ENCODE measurements at regions not wholly inside any gene's neighbourhood (a gene's known extent, or its start where the extent isn't known, plus 50 kb on each side); places are given as distances from the start of the nearest gene placed in this dataset.

DNA sequence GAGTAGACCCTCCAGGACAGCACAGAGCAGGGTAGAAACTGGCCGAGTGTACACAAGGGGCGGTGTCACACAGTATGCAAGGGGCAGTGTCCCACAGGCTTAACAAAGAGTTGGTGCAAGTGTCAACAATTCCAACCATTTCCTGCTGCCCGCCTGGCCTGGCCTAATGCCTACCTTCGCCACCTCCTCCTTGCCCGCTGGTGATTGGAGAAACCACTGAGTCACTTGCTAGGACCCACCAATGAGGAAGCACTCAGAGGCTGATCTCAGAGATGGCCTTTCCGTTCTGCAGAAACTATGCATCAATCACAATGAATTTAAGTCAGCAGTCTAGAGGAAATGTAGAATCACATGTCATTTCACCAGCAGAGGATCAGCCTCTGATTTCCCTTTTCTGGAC lies 263.3 kb upstream of the PKDCC start:
- intact Hi-C loops (cut with micrococcal nuclease) = loop anchor here (5.0 kb wide), 1 partner anchor 1872 kb away; no protein-coding TSS in a partner anchor

DNA sequence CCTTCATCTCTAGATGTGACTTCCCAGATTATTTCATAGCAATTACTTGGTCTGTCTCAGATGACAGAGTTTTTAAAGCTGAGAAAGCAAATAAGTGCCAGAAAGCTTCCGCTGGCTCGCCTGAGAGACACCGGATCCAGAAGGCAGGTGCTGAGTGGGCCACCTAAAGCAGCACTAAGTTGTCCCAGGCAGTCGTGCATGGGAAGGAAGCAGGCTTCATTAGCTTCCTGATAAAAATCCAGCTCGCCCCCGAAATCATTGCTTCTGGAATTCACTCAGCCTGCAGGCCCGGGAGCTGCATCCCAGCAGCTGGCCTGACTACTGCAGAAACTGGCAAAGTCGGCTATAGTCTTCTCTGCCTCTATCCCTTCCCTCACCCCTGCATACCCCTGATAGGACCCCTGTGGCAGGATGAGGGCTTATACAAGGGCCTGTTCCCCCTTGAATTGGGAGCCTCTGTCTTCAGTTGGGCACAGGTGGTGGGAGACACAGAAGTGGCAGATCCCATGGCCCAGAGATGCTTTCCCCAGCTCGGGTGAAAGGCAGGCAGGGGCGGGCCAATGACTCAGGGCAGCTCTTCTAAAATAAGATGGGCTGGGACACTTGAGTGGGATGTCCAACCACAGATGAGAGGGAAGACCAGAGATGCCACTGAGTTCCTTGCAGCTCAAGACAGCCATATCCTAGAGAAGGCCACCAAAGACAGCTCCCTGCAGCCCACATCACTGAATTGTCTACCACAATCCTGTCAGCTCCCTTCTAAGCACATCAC lies 262.4 kb upstream of the PKDCC start:
- DNase-seq = no peak
- no peak overlapping the region for H3K4me3 Mint-ChIP-seq
- intact Hi-C loops (cut with micrococcal nuclease) = no loop called here
- no peak overlapping the region for H3K27ac Mint-ChIP-seq
- H3K27me3 Mint-ChIP-seq = peaks cover 3% of the 10 kb centered on the region
- no peaks in the 10 kb centered on the region for H3K36me3 Mint-ChIP-seq (ENCODE audit: low read depth)
- no peaks in the 10 kb centered on the region for H3K9me3 Mint-ChIP-seq
- H3K4me1 Mint-ChIP-seq = no peaks in the 10 kb centered on the region

More for the DNA sequence above, 263.3 kb upstream of the PKDCC start:
- Mint-ChIP-seq H3K36me3 (ENCODE audit: low read depth) (no peaks in the 10 kb centered on the region), H3K9me3 (no peaks in the 10 kb centered on the region), H3K27ac (no peak overlapping the region), H3K27me3 (peaks cover 3% of the 10 kb centered on the region), H3K4me3 (no peak overlapping the region), H3K4me1 (no peaks in the 10 kb centered on the region)
- DNase-seq = no peak

DNA sequence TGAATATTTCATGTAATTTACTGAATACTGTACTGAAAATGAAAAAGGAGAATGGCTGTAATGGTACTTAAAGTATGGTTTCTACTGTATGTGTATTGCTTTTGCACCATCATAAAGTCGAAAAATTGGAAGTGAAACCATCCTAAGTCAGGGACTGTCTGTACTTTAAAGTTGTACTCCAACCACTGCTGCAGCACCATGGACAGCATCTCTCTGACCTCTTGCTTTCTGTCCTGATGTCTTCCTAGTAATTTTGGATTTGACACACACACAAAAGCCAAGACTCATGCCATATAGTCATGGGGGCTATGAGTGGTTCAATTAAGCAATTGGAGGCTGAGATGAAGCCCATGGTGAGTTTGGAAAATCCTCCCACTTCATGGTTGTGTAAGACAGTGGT lies 256.3 kb upstream of the PKDCC start:
- intact Hi-C loops (cut with micrococcal nuclease) = no loop called here

DNA sequence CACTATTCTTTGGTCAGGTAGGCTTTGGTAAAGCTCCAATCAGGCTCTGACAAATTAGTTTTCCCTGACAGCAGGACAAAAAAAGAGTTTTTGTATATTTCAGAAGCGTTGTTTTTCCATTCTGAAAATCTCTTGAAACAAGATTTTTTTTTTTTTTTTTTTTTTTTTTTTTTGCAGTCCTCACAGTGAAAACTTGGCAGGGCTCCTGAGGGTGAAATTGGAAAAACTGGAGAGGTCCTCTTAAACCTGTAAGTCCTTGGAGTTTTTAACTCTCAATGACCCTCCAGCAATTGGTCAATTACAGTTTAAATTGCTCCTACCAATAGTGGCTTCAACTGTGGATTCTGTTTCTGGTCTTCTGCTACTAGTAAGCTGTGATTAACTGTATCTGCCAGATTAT lies 244.5 kb upstream of the PKDCC start:
- no peak overlapping the region for H3K4me3 Mint-ChIP-seq
- H3K9me3 Mint-ChIP-seq = peaks cover 9% of the 10 kb centered on the region
- H3K27ac Mint-ChIP-seq = no peak overlapping the region
- no peak for DNase-seq
- no peaks in the 10 kb centered on the region for H3K36me3 Mint-ChIP-seq (ENCODE audit: low read depth)
- intact Hi-C loops (cut with micrococcal nuclease) = no loop called here
- H3K27me3 Mint-ChIP-seq = no peaks in the 10 kb centered on the region
- H3K4me1 Mint-ChIP-seq = no peaks in the 10 kb centered on the region

More for the DNA sequence above, 256.3 kb upstream of the PKDCC start:
- DNase-seq = peak; percentile 63
- Mint-ChIP-seq H3K4me3 (no peak overlapping the region), H3K9me3 (no peaks in the 10 kb centered on the region), H3K27ac (no peak overlapping the region), H3K4me1 (no peaks in the 10 kb centered on the region), H3K27me3 (no peaks in the 10 kb centered on the region), H3K36me3 (ENCODE audit: low read depth) (no peaks in the 10 kb centered on the region)

DNA sequence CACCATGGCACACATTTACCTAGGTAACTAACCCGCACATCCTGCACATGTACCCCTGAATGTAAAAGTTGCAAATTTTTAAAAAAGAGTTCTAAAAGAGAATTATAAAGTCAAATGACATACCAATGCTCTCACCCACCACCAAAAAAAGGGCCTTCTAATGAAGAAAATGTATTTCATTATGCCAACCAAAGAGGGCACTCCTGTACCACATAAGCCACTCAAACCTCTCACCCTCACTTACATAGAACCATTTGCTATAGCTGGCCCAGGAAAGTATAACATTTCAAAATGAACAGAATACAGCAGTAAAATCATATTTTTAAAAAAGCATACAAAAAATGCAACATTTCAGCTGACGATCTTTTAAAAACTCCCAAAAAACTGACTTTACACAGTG lies 241.5 kb upstream of the PKDCC start:
- Mint-ChIP-seq H3K27ac (no peak overlapping the region), H3K4me1 (no peaks in the 10 kb centered on the region), H3K27me3 (no peaks in the 10 kb centered on the region), H3K4me3 (no peak overlapping the region), H3K36me3 (ENCODE audit: low read depth) (no peaks in the 10 kb centered on the region), H3K9me3 (peaks cover 5% of the 10 kb centered on the region)
- DNase-seq = no peak
- intact Hi-C loops (cut with micrococcal nuclease) = no loop called here

DNA sequence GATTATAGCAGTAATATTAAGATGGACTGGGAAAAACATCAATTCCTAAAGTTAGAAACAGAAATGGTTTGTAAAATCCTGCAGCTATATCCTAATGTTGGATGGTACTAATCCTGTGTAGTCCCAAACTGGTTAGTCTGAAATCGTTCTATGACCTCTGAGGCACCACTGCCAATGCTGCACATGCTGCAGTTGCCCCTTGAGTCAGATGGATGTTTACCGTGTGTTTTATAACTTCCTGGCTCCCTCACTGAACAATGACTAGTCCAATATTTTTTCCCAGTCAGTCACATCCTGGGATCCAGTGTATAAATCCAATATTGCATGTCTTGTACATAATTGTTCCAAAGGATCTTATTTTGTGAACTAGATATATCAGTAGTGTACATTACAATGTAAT lies 226.7 kb upstream of the PKDCC start:
- no peak for DNase-seq
- Mint-ChIP-seq H3K27me3 (peaks cover 11% of the 10 kb centered on the region), H3K27ac (no peak overlapping the region), H3K4me3 (no peak overlapping the region), H3K4me1 (no peaks in the 10 kb centered on the region), H3K9me3 (no peaks in the 10 kb centered on the region), H3K36me3 (ENCODE audit: low read depth) (no peaks in the 10 kb centered on the region)
- intact Hi-C loops (cut with micrococcal nuclease) = no loop called here

DNA sequence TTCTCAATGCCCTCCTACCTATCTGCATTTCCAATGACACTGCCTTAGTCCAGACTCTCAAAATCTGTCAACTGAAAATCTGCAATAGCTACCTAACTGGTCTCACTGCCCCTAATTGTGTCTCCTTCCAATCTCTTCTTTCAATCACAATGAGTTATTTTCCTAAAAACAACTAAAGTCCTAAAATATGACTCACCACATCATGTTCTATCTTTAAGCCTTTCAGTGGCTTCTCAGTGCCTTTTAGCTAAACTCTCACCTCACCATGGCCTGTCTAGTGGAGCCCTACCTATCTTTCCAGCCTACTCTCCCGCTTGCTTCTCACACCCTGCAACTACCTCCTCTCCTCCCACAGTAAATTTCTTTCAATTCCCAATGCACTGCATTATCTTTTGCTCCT lies 220.9 kb upstream of the PKDCC start:
- no peak overlapping the region for H3K27ac Mint-ChIP-seq
- no peaks in the 10 kb centered on the region for H3K4me1 Mint-ChIP-seq
- peaks cover 16% of the 10 kb centered on the region for H3K27me3 Mint-ChIP-seq
- intact Hi-C loops (cut with micrococcal nuclease) = no loop called here
- no peak for DNase-seq
- no peak overlapping the region for H3K4me3 Mint-ChIP-seq
- H3K9me3 Mint-ChIP-seq = no peaks in the 10 kb centered on the region
- no peaks in the 10 kb centered on the region for H3K36me3 Mint-ChIP-seq (ENCODE audit: low read depth)

DNA sequence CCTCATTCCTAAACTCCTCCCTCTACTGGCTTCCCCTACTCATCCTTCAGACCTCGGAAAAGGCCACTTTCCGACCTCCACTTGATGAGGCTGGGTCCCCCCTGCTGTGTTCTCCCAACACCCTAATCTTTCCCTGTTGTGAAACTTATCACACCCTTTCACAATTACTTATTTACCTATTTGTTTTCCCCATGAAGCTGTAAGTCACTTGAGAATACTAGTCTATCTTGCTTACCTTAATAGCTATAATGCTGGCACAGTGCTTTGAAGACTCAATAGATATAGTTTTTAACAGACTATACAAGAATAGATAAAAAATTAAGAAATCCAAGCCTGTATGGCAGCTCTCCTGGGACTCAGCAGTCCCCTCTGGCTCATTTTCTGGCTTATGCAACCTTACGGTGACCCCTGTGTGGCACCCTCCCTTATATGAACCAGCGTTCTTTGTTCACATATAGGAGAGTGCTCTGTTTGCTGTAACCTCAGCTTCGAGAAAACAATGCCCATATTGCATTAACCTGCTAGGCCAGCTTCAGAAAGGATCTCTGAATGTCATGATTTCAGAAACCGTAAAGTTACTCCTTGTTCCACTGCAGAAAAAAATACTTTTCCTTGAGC lies 220.4 kb upstream of the PKDCC start:
- Mint-ChIP-seq H3K27me3 (peaks cover 14% of the 10 kb centered on the region), H3K4me1 (no peaks in the 10 kb centered on the region), H3K4me3 (no peak overlapping the region), H3K9me3 (no peaks in the 10 kb centered on the region), H3K36me3 (ENCODE audit: low read depth) (no peaks in the 10 kb centered on the region), H3K27ac (no peak overlapping the region)
- intact Hi-C loops (cut with micrococcal nuclease) = no loop called here
- no peak for DNase-seq

DNA sequence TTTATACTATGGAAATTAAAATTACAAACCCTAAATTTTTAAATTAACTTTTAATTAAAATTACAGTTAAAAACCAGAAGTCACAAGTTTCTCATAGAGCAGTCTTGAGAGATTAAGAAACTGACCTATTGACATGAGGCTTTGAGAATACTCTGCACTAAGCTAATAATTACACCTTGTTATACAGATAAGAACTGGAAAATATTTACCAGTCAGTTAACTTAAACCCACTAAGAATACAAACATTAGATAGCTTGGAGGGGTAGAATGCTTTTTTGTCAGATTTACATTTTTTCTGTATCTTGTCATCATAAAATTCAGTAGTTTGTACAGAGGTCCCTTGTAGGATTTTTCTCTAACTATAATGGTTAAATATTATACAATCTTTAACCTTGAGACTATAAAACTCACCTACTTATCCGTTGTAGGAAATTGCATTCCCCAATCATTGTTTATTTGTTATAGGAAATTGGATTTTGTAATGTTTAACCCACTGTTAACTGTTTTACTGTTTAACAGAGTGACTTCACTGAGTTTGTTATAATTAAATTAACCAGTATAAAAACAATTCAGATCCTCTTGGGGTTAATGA lies 219.7 kb upstream of the PKDCC start:
- Mint-ChIP-seq H3K27ac (no peak overlapping the region), H3K36me3 (ENCODE audit: low read depth) (no peaks in the 10 kb centered on the region), H3K4me3 (no peak overlapping the region), H3K4me1 (no peaks in the 10 kb centered on the region), H3K27me3 (peaks cover 15% of the 10 kb centered on the region), H3K9me3 (no peaks in the 10 kb centered on the region)
- no peak for DNase-seq
- intact Hi-C loops (cut with micrococcal nuclease) = no loop called here

DNA sequence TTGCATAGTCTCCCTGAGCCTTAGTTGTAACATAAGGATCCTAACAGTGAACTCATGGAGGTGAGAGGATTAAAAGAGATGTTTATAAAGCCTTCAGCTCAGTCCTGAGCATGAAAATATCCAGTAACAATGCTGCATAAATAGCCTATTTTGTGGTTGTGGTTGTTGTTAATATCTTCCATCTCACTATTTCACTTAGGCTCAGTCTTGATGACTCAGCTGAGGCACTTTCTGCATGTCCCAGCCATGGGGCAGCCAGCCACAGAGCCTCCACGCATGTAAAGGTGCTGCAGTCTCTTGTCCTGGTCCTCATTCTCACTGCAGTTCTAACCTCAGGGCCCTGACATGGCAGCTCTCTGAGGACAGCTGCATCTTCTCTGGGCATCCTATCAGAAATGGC lies 218.8 kb upstream of the PKDCC start:
- Mint-ChIP-seq H3K4me1 (no peaks in the 10 kb centered on the region), H3K36me3 (ENCODE audit: low read depth) (no peaks in the 10 kb centered on the region), H3K27me3 (peaks cover 15% of the 10 kb centered on the region), H3K9me3 (no peaks in the 10 kb centered on the region), H3K27ac (no peak overlapping the region), H3K4me3 (no peak overlapping the region)
- DNase-seq = no peak
- intact Hi-C loops (cut with micrococcal nuclease) = no loop called here

DNA sequence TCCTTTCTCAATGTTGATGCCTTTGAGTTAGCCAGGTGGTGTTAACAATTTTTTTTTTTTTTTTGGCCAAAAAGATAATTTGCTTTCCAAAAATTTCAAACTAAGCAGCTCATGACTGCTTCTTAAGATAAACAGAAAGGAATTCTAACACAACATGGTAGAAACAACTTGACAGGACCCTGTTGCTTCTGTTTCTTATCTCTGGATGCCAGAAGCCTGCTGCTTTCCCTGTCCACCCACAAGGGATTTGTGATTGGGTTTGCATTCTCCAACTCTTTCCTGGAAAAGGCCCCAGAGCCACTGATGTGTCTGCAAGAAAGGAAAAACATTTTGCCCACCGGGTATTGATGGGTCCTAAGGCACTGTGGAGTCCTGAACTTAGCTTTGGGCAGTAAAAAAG lies 217.2 kb upstream of the PKDCC start:
- Mint-ChIP-seq H3K27me3 (peaks cover 25% of the 10 kb centered on the region), H3K4me3 (no peak overlapping the region), H3K27ac (no peak overlapping the region), H3K36me3 (ENCODE audit: low read depth) (no peaks in the 10 kb centered on the region), H3K9me3 (no peaks in the 10 kb centered on the region), H3K4me1 (no peaks in the 10 kb centered on the region)
- DNase-seq = no peak
- intact Hi-C loops (cut with micrococcal nuclease) = no loop called here

DNA sequence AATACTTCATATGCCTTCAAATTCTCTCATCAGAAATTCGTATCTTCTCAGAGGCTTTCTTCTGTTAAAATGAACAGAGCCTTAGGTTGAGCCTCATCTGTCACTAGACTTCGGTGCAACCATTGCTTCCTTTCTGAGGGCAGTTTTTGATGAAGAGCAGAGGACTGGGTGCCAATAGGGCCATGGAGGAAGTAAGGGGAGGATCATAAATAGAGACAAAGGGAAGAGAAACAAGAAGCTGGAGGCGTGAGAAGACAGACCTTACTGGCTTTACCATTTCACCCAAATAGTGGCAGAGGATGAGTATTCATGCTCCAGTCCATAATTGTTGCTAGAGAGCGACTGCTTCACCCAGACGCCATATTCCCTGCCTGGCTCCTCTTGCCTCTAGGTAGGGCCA lies 215.6 kb upstream of the PKDCC start:
- Mint-ChIP-seq H3K4me1 (no peaks in the 10 kb centered on the region), H3K9me3 (no peaks in the 10 kb centered on the region), H3K27ac (no peak overlapping the region), H3K27me3 (peaks cover 27% of the 10 kb centered on the region), H3K4me3 (no peak overlapping the region), H3K36me3 (ENCODE audit: low read depth) (no peaks in the 10 kb centered on the region)
- DNase-seq = no peak
- intact Hi-C loops (cut with micrococcal nuclease) = no loop called here

DNA sequence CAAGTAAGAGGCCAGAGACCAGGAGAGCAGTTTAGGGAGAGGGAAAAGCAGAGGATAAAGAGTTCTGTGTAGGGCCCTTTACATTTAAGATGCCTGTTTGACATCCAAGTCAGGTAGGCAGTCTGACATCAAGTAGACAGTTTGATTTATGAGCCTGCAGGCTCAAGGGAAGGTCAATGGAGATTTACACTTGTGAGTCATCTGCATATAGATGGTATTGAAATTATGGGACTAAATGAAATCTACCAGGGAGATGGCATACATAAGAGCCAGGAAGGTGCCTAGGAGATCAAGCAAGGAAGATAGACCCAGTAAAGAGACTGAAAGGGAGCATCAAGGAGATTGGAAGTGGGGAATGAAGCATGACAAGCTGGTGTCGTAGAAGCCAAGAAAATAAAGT lies 212.4 kb upstream of the PKDCC start:
- Mint-ChIP-seq H3K4me3 (no peak overlapping the region), H3K36me3 (ENCODE audit: low read depth) (no peaks in the 10 kb centered on the region), H3K4me1 (peaks cover 1% of the 10 kb centered on the region), H3K27me3 (peaks cover 29% of the 10 kb centered on the region), H3K9me3 (no peaks in the 10 kb centered on the region), H3K27ac (no peak overlapping the region)
- no peak for DNase-seq
- intact Hi-C loops (cut with micrococcal nuclease) = no loop called here

DNA sequence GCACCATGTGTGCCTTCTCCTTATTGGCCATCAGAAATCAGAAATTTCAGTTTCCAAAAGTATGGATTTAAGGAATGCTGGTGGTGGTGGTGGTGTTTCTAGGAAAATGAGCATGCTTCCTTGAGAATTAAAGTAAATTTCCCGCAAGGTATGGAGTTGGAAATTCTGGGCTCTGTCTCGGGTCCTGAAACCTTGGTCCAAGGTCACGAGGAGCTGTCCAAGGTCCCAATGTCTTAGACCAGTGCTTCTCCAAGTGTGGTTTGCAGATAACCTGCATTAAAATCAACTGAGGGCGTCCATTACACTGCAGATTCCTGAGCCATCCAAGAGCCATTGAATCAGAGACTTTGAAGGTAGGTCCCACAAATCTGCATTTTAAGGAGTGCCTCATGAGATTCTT lies 210.9 kb upstream of the PKDCC start:
- Mint-ChIP-seq H3K9me3 (no peaks in the 10 kb centered on the region), H3K4me3 (no peak overlapping the region), H3K36me3 (ENCODE audit: low read depth) (no peaks in the 10 kb centered on the region), H3K27me3 (peaks cover 29% of the 10 kb centered on the region), H3K4me1 (peaks cover 13% of the 10 kb centered on the region), H3K27ac (no peak overlapping the region)
- intact Hi-C loops (cut with micrococcal nuclease) = no loop called here
- peak; percentile 79 for DNase-seq

Data from activated CD4-positive, alpha-beta T cell treated with anti-CD3 and anti-CD28 coated beads, Interleukin-2, amount 10 ng/mL, durations not matched to agents 24 days and 14 days (primary cell).